ENCODE measurements at regions not wholly inside any gene's neighbourhood (a gene's known extent, or its start where the extent isn't known, plus 50 kb on each side); places are given as distances from the start of the nearest gene placed in this dataset.

DNA sequence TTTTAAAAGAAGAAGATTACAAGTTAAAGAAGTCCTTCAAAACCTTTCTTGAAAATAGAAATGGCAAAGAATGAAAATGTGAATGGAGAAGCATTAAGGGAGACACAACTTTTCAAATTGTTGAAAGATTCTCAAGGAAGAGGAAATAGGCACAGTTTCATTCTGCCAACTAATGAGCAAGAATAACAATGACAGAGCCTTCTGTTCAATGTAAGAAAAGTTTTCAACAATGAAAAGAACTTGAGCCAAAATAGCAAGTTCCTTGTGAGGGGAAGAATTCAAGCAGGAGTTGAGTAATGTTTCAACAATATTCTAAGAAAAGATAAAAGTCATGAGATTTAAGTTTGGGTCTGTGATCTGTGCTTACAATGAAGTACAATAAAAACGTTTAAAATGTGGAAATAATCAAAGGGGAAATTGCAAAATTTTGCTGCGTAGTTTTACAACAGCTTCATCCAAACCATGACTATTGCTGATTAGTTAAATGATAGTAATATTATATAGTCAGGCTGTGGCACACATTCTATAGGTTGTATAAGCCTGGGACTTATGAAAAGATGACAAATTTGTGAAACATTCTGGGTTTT is 122.6 kb downstream of the METTL4 start:
- FAIRE-seq (no peak), DNase-seq (ENCODE audit: low spot score) (no peak)

DNA sequence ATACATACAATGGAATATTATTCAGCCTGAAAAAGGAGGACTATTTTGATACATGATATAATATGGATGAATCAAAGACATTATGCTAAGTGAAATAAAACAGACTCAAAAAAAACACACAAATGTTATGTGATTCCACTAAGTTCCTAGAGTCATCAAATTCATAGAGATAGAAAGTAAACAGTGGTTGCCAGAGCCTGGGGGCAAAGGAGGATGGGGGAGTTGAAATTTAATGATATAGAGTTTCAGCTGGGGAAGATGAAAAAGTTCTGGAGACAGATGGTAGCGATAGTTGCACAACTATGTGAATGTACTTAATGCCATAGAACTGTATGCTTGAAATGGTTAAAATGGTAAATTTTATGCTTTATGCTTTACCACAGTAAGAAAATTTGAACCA is 119.7 kb downstream of the METTL4 start:
- no peak for DNase-seq (ENCODE audit: low spot score)
- no peak for FAIRE-seq

DNA sequence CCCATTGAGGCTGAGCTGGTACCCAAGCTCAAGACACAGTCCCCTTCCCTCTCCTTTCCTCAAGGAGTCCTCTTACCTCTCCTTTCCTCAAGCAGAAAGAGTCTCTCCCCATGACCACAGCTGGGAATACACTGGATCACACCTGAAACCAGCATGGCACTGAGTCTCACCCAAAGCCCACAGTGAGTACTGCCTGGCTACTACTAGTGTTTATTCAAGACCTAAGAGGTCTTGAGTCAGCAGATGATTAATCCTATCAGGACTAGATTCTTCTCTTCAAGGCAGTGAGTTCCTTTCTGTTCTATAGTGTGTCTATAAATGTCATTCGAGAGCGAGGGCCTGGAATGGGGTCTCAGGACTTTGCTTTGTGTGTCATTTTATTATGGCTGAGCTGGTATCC is 111.4 kb downstream of the METTL4 start:
- DNase-seq (ENCODE audit: low spot score) (no peak), FAIRE-seq (no peak)

DNA sequence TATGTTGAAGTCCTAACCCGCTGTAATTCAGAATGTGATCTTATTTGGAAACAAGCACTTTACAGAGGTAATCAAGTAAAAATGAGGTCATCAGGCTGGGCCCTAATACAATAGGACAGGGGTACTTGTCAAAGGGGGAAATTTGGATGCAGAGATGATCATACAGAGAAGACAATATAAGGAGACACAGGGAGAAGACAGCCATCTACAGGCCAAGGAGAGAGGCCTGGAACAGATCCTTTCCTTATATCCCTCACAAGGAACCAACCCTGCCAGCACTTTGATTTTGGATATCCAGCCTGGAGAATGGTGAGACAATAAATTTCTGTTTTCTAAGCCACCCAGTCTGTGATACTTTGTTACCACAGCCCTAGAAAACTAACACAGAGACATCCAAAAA is 104.3 kb downstream of the METTL4 start:
- no peak for DNase-seq (ENCODE audit: low spot score)
- no peak for FAIRE-seq

DNA sequence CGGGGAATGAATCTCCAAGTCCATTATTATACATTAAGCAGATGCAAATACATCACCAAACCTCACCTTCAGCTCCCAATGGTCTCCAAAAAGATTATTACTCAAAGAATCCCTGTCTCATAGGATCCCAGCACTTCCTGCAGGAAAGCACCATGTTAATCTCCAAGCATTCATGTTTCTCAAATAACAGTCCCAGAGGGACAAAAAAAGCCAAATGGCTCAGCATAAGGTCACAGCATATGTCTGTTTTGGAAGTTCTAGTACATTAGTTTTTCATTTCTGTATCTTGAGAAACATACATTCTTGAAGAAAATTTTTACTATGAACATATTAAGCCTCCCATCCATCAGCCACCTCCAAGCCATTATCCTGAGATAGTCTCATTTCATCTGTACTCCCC is 103.3 kb downstream of the METTL4 start:
- FAIRE-seq, result no peak
- no peak for DNase-seq (ENCODE audit: low spot score)

DNA sequence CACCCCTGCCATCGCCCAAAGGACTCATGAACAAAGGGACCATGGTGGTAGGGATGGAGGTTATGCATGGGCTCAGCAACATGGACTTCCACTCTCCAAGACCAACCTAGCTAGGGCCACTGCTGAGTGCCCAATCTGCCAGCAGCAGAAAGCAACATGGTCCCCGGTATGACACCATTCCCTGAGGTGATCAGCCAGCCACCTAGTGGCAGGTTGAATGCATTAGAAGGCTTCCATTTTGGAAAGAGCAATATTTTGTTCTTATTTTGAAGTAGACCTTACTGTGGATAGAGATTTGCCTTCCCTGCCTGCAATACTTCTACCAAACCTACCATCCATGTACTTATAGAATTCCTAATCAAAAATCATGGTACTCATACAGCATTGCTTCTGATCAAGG is 99.8 kb downstream of the METTL4 start:
- FAIRE-seq (no peak), DNase-seq (ENCODE audit: low spot score) (no peak)

DNA sequence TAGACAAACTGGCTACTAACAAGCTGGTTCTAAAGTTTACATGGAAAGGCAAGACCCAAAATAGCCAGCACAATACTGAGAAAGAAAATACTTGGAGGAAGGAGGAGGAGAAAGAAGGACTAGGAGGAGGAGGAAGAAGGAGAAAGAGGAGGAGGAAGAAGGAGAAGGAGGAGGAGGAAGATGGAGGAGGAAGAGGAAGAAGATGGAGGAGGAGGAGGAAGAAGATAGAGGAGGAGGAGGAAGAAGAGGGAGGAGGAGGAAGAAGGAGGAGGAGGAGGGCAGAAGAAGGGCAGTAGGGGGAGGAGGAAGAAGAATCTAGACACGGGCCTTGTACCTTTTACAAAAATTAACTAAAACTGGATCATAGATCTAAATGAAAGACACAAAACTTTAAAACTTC is 92.6 kb downstream of the METTL4 start:
- DNase-seq (ENCODE audit: low spot score), result no peak
- FAIRE-seq, result no peak

DNA sequence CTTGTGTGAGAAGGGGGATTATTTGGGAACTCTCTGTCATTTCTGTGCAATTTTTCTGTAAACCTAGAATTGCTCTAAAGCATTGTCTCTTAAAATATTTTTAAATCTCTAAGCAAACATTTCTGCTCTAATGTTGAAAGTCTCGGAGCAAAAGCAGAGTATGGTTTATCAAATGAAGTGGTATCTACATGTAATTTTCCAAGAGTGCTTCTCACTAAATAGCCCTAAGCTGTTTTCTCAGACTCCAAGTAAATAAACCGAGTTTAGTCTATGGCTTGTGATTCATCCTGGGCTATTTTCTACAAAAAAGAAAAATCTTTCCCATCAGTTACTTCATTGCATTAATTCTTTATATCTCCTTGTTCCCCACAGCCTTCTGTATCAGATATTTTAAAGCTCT is 90.8 kb downstream of the METTL4 start:
- FAIRE-seq (no peak), DNase-seq (ENCODE audit: low spot score) (no peak)

DNA sequence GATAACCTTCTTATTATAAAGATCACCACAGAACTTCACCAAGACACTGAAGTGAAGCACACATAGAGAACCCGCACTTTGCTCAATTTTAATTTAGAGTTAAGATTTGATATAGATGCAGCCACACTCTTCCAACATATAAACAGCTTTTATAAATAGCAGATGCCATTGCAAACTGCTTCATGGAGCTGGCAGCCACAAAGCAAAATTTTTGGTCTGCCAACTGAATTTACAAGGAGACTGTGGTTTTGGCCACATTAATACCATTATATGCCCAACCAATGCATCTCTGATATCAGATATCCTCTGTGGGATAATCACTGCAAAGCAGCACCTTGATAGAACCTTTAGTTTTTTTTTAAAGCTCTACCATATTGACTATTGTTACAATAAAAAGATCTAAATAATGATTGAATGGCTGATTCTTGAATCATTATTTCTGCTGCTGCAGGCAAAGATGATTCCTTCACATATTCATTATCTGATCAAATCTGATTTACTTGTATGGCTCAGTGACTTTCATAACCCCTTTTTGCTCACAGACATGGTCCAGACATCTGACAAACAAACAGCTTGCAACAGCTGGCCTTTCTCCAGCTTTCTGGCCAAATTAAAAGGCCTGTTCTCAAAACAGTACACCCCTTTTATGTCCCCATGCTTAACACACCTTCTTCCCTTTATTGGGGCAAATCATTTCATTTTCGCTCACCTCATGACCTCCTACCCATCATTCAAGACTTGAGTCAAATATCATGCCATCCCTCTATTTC is 88.4 kb downstream of the METTL4 start:
- DNase-seq (ENCODE audit: low spot score), result no peak

DNA sequence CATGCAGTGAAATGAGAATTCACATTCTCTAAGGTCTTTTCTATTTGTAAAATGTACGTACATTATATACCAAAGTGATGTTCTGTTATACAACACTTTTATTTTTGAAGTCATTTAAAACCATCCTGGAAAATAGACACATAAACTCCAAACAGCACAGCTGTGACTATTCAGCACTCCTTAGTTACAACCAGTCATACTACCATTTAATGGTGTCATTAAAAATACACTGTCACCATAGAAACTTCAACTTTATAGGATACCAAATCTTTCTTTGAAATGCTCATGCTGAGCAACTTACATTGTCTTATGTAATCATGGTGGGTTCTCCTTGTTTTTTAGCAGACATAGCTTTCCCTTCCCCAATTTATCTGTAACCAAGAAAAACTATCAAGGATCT is 85.3 kb downstream of the METTL4 start:
- DNase-seq (ENCODE audit: low spot score) (no peak), FAIRE-seq (no peak)

More for the DNA sequence above, 88.4 kb downstream of the METTL4 start:
- FAIRE-seq, result no peak

DNA sequence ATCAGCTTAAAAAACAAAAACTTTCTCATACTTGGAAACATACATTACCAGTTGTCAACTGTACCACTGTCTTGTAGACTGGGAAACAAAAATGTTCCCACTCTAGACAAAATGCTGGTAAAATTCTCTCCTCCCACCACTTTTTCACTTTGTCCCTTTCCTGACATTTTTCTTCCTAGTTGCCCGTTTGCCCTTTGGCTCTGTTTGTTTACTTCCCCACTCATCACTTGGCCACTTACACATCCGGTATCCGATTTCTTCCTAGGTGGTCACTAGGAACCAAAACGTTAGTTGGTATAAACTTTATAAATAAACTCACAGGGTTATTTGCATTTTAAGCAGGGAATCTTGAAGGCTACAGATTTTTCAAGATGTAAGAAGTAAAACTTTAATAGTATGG is 84.9 kb downstream of the METTL4 start:
- DNase-seq (ENCODE audit: low spot score), result no peak
- no peak for FAIRE-seq

All from RCC 7860 (cell line).